RWPE2 (cell line): ENCODE measurements at regions not wholly inside any gene's neighbourhood (a gene's known extent, or its start where the extent isn't known, plus 50 kb on each side); places are given as distances from the start of the nearest gene placed in this dataset.

Experiments
- ATAC-seq: fragments of 200-7000 bp; cut with Tn5 transposase; 3 replicates; pipeline ENCODE4 v1.9.1; 2021; ENCODE audit warnings: low read depth
- DNase-seq: peaks from one replicate; pipeline ENCODE4 v3.0.0-alpha.2; 2020; ENCODE audit warnings: low spot score
- H3K27ac ChIP-seq: fragments of 450-650 bp; 2 replicates; pipeline ENCODE4 v1.5.1; 2017; ENCODE audit warnings: mild to moderate bottlenecking; ENCODE audit not compliant: poor library complexity, severe bottlenecking
- H3K27me3 ChIP-seq: fragments of 250-450 bp; sonication (Bioruptor Pico); 2 replicates; pipeline ENCODE4 v1.5.1; 2021; ENCODE audit warnings: mild to moderate bottlenecking, moderate library complexity; ENCODE audit not compliant: insufficient read depth, poor library complexity, severe bottlenecking
- H3K36me3 ChIP-seq: fragments of 250-450 bp; sonication (Bioruptor Pico); 2 replicates; pipeline ENCODE4 v1.5.1; 2020; ENCODE audit warnings: low read depth, mild to moderate bottlenecking, moderate library complexity
- H3K4me1 ChIP-seq: fragments of 250-450 bp; sonication (Bioruptor Pico); 2 replicates; pipeline ENCODE4 v1.5.1; 2021; ENCODE audit warnings: mild to moderate bottlenecking, moderate library complexity; ENCODE audit not compliant: insufficient read depth, poor library complexity, severe bottlenecking
- H3K4me3 ChIP-seq: fragments of 250-450 bp; sonication (Bioruptor Pico); 2 replicates; pipeline ENCODE4 v1.5.1; 2021; ENCODE audit warnings: mild to moderate bottlenecking, moderate library complexity; ENCODE audit not compliant: severe bottlenecking
- H3K9me3 ChIP-seq: fragments of 250-450 bp; sonication (Bioruptor Pico); 2 replicates; pipeline ENCODE4 v1.5.1; 2021; ENCODE audit warnings: mild to moderate bottlenecking, moderate library complexity; ENCODE audit not compliant: severe bottlenecking
- TF ChIP-seq, protein P1 (sequence below): fragments of 450-650 bp; IDR thresholded peaks from one replicate; pipeline ENCODE4 v1.5.1; 2017; ENCODE audit warnings: mild to moderate bottlenecking, moderate library complexity; ENCODE audit not compliant: poor library complexity, severe bottlenecking

DNA sequence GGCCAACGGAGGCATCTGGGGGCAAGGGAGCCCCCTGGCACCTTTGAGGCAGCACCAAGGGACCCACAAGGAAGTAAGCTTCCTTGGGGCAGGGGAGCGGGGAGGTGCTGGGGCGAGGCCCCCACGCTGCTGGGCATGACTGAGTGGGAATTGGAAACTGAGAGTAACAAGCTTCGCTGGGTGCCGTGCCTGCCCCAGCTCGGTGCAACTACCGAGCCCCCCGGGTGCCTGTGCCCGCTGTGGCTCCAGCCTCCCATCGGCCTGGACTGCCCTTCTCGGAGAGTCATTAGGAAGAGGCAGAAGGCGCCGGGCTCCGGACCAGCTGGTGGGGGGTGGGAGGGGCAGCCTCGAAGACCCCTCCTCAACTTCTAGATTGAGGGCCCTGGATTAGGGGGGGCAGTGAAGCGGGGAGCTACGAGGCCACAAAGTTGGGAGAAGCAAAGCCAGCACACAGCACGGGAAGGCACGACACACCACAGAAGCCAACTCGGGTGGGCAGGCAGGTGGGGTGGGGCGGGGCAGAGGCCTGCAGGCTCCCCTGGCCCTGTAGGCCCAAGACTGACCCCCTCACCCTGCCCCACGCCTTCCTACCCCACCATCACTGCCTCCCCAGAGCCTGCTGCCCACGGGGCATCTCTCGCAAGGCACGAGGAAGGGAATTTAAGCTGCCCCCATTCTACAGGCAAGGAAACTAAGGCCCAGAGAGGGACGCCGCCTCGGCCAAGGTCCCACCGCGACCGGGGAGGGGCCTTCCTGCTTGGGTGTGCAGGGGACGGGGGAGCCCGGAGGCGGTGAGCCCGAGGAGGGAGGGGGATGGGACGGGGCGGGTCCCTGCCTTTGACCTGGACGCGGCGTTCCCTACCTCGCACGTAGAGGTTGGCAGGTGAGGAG, 83.2 kb downstream of the PTPRS start:
- Histone ChIP-seq H3K4me3 (no peak overlapping the region), H3K4me1 (no peaks in the 10 kb centered on the region), H3K9me3 (no peaks in the 10 kb centered on the region), H3K36me3 (no peaks in the 10 kb centered on the region), H3K27ac (no peak overlapping the region), H3K27me3 (no peaks in the 10 kb centered on the region)
- no peak for DNase-seq
- no peak for ATAC-seq
- TF ChIP-seq, protein P1, sequence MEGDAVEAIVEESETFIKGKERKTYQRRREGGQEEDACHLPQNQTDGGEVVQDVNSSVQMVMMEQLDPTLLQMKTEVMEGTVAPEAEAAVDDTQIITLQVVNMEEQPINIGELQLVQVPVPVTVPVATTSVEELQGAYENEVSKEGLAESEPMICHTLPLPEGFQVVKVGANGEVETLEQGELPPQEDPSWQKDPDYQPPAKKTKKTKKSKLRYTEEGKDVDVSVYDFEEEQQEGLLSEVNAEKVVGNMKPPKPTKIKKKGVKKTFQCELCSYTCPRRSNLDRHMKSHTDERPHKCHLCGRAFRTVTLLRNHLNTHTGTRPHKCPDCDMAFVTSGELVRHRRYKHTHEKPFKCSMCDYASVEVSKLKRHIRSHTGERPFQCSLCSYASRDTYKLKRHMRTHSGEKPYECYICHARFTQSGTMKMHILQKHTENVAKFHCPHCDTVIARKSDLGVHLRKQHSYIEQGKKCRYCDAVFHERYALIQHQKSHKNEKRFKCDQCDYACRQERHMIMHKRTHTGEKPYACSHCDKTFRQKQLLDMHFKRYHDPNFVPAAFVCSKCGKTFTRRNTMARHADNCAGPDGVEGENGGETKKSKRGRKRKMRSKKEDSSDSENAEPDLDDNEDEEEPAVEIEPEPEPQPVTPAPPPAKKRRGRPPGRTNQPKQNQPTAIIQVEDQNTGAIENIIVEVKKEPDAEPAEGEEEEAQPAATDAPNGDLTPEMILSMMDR, result no peak

DNA sequence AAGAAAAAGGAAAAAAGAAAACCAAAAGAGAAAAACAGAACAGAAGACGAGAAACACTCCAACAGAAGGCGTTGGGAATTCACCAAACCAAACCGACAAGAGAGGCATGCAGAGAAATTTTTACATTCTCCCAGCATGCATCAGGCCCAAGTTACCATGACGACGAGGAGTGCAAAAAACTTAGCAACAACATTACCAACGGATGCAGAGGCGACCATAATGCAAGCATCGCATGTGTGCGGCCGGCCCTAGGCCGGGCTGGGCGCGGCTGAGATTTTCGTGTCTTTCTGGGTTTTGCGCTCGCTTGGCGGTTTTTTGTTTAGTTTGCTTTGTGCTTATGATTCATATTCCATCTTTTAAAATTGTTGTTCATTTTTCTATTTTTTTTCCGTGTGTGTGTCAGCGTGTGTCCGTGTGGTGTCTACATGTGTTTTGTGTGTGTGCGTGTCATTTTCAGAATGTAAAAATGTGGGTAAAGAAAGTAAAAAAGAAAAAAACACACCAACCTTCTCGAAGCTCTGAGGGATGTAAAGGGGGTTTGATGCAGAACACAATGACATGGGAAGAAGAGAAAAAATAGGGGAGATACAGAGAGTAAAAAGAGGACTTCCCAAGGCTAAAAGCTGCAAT, 84.9 kb downstream of the PTPRS start:
- Histone ChIP-seq H3K27ac (no peak overlapping the region), H3K9me3 (no peaks in the 10 kb centered on the region), H3K27me3 (no peaks in the 10 kb centered on the region), H3K4me1 (no peaks in the 10 kb centered on the region), H3K36me3 (no peaks in the 10 kb centered on the region), H3K4me3 (no peak overlapping the region)
- ATAC-seq (no peak), DNase-seq (no peak)
- TF ChIP-seq, protein P1, result no peak

DNA sequence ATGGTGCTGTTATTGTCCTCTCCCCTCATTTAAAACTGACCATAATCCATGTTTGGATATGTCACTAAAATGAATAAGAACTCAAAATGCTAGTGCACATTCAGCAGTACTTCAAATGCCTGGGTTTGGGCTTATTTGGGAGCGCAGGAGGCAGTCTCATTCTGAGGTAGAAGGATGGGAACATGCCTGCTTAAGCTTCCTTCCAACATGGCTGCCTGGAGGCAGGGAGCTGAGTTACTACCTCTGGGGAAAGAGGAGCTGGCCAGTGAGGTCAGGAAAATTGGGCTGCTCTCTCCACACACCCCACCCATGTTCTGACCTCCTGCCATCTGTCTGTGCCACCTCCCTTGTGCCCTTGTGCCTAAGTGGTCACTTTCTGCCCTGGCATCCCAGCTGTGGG, 85.7 kb downstream of the PTPRS start:
- no peak overlapping the region for H3K27ac ChIP-seq
- ATAC-seq (no peak), DNase-seq (no peak)
- no peaks in the 10 kb centered on the region for H3K9me3 ChIP-seq
- TF ChIP-seq, protein P1, result no peak
- no peaks in the 10 kb centered on the region for H3K4me1 ChIP-seq
- no peaks in the 10 kb centered on the region for H3K36me3 ChIP-seq
- no peaks in the 10 kb centered on the region for H3K27me3 ChIP-seq
- no peak overlapping the region for H3K4me3 ChIP-seq

DNA sequence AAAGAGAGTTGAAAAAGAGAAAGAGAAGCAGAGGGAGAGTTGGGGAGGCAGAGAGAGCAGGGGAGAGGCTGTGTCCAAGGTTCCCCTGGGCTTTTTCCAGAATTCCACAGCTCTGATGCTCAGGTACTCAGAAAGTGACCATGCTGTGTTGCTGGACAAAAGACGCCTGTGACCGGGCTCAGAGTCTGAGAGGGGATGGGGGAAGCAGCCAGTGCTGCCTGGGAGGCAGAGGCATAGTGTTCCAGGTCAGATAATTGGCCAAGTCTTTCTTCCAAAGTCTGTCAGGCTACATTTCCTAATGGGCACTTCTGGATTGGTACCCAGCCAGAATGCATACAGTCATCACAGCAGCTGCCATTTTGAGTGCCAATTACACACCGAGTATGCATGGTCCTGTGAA, 86.1 kb downstream of the PTPRS start:
- no peak overlapping the region for H3K4me3 ChIP-seq
- H3K27me3 ChIP-seq, result no peaks in the 10 kb centered on the region
- DNase-seq (no peak), ATAC-seq (no peak)
- H3K4me1 ChIP-seq, result no peaks in the 10 kb centered on the region
- H3K36me3 ChIP-seq, result no peaks in the 10 kb centered on the region
- H3K27ac ChIP-seq, result no peak overlapping the region
- TF ChIP-seq, protein P1, result no peak
- H3K9me3 ChIP-seq, result no peaks in the 10 kb centered on the region
